Ovary (tissue), 3 donors: ENCODE measurements at regions not wholly inside any gene's neighbourhood (a gene's known extent, or its start where the extent isn't known, plus 50 kb on each side); places are given as distances from the start of the nearest gene placed in this dataset.

Source experiments
- EP300 ChIP-seq: sonication (generic); formaldehyde crosslinking; IDR thresholded peaks from one replicate; pipeline ENCODE4 v1.6.1; 2017; ENCODE audit warnings: antibody characterized with exemption
- POLR2A ChIP-seq: fragments of 450-650 bp; IDR thresholded peaks from one replicate; pipeline ENCODE4 v1.6.1; 2017; ENCODE audit warnings: antibody characterized with exemption, mild to moderate bottlenecking, moderate library complexity
- TF ChIP-seq, protein P1 (sequence below), 3 donors: fragments of 450-650 bp in 2 of 3; fragments of 200-600 bp in 1 of 3; IDR thresholded peaks; one replicate each; pipeline versions ENCODE4 v1.5.1 to v1.8.0; 2016 to 2022; ENCODE audit warnings: antibody characterized with exemption in 3 of 3, mild to moderate bottlenecking in 1 of 3
- donor health status: DM: no; HTN: no; CAD: no.

DNA sequence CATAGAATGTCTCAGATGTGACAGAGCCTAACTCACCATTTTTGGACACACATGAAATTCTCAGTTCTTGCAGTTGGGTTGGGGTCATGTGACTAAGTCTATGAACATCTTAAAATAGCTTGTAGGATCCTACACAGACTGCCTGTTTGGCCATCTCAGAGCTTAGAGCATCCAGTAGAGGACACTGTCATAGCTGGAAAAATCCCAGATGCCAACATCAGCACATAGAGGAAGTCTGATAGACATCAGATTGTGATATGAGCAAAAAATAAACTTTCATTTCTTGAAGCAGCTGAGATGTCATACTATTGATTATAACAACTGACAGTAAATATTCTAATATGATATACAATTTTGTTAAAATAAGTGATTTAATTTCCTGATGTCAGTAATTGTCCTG is 207.1 kb downstream of the TRAM1L1 start:
- TF ChIP-seq, protein P1, sequence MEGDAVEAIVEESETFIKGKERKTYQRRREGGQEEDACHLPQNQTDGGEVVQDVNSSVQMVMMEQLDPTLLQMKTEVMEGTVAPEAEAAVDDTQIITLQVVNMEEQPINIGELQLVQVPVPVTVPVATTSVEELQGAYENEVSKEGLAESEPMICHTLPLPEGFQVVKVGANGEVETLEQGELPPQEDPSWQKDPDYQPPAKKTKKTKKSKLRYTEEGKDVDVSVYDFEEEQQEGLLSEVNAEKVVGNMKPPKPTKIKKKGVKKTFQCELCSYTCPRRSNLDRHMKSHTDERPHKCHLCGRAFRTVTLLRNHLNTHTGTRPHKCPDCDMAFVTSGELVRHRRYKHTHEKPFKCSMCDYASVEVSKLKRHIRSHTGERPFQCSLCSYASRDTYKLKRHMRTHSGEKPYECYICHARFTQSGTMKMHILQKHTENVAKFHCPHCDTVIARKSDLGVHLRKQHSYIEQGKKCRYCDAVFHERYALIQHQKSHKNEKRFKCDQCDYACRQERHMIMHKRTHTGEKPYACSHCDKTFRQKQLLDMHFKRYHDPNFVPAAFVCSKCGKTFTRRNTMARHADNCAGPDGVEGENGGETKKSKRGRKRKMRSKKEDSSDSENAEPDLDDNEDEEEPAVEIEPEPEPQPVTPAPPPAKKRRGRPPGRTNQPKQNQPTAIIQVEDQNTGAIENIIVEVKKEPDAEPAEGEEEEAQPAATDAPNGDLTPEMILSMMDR (IDR thresholded peaks at IDR 0.05), result no peak
- TF ChIP-seq EP300, result no peak
- no peak for TF ChIP-seq POLR2A
